HG03354 (cell line): ENCODE measurements at regions not wholly inside any gene's neighbourhood (a gene's known extent, or its start where the extent isn't known, plus 50 kb on each side); places are given as distances from the start of the nearest gene placed in this dataset.

Experiments
- ATAC-seq: cut with Tn5 transposase; IDR thresholded peaks from one replicate; pipeline ENCODE4 v1.9.1; 2021; ENCODE audit warnings: mild to moderate bottlenecking; ENCODE audit not compliant: unreplicated experiment, poor library complexity, severe bottlenecking

- ATAC-seq: no peak
These were observed 216.9 kb upstream of the RAB6C start for GRCh38 chr2:129762386-129763189.

DNA sequence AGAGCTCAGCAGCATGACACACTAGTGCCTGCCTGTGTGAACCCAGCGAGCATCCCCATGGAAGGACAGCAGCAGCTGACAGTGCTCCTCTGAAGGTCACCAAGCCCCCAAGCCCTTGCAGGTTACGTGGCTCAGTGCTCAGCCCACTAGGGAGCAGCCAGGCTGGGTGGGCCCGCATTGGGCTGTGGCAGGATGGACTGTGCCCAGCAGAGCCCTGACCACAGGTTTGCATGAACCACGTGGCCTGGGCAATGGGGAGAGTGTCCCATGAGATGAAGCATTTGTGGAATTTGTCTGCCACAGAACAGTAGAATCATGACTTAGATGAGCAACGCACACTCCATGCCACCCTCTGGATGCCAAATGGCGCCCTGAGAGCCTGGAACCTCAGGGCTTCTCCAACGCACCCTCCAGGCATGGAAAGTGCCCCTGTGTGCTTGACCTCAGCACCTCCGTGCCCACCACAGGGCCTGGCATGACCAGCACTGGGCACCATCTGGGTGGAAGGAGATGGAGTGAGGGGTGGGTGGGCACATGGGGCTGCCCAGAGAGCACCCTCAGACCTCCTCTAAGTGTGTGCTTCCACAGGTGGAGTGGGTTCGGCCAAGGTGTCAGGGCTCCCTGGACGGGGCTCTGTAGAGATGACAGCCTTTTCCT is 216.1 kb upstream of the RAB6C start:
- no peak for ATAC-seq

DNA sequence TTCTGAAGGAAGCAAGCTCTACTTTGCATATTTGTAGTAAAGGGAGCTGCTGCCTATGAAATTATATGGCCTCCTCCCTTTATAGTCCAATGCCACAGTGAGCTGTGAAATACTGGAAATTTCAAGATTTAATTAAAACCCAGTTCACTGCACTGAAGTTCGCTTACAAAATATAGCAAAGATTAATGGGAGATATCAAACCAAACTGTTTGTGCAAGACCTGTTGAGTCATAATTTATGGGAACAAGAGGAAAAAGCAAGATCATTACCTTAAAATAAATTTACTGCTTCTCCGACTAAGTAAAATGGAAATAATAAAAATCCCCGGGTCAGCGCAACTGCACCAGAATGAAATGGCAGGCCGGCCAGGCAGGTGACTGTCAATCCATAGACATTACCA is 215.5 kb upstream of the RAB6C start:
- ATAC-seq: no peak

DNA sequence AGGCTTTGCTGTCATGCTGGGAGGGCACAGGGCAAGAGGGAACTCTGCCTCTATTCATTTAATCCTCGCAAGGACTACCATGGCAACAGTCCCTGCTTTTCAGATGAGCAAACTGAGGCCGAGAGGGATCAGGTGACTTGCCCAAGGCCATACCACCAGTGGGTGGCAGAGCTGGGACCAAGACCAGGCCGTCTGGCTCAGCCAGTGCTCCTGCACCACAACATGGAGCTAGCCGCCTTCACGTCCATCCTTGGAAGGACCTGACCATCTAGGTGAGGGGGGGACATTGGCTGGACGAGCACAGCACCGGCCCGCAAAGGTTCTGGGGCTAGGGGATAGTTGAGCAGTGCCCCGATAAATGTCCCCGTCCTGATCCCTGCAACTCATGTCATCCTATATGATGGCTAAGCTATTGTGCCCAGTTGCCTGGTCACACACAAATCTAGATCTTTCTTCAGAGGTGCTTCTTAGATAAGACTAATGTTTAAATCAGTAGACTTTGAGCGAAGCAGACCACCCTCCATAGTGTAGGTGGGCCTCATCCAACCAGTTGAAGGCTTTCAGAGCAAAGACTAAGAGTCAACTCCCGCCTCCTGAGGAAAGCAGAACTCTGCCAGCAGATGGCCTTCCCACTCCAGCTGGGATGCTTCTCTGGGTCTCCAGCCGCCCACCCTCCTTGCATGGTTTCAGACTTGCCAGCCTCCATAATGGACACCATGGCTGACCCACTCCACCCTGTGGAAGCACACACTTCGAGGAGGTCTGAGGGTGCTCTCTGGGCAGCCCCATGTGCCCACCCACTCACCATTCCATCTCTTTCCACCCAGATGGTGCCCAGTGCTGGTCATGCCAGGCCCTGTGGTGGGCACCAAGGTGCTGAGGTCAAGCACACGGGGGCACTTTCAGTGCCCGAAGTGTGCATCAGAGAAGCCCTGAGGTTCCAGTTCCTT is 214.8 kb upstream of the RAB6C start:
- ATAC-seq: no peak

- no peak for ATAC-seq
These were observed 214.2 kb upstream of the RAB6C start for GRCh38 chr2:129765326-129765677.

GRCh38 chr2:129765678-129766351 is 213.7 kb upstream of the RAB6C start:
- ATAC-seq: no peak

DNA sequence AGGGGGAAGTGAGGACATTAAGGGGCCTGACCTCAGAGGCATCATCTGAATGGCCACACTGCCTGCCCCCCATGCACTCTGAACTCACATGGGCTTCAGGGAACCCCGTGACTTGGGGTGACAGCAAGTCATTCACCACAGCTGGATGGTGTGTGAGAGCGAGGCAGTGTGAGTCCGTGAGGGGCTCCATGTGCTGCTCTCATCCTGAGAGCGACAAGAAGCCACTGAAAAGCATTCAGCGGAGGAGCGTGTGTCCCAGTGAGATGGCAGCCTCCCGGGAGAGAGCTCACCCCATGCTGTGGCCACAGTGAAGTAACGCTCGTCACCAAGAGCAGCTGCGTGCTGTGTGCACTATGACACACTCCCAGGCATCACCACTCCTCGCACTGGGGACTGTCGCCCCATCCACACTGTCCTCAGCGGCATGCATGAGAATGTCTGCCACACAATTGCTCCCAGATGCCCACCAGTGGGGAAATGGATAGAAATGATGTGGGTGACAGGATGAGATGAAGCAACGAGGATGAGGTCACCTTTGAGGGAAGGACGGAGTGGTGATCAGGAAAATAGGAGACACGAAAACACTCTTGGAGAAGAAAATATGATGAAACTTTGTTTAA is 213.0 kb upstream of the RAB6C start:
- no peak for ATAC-seq

GRCh38 chr2:129767346-129768035 is 212.0 kb upstream of the RAB6C start:
- ATAC-seq: no peak

GRCh38 chr2:129768036-129768386 is 211.5 kb upstream of the RAB6C start:
- no peak for ATAC-seq

GRCh38 chr2:129768485-129769184 is 210.8 kb upstream of the RAB6C start:
- no peak for ATAC-seq

DNA sequence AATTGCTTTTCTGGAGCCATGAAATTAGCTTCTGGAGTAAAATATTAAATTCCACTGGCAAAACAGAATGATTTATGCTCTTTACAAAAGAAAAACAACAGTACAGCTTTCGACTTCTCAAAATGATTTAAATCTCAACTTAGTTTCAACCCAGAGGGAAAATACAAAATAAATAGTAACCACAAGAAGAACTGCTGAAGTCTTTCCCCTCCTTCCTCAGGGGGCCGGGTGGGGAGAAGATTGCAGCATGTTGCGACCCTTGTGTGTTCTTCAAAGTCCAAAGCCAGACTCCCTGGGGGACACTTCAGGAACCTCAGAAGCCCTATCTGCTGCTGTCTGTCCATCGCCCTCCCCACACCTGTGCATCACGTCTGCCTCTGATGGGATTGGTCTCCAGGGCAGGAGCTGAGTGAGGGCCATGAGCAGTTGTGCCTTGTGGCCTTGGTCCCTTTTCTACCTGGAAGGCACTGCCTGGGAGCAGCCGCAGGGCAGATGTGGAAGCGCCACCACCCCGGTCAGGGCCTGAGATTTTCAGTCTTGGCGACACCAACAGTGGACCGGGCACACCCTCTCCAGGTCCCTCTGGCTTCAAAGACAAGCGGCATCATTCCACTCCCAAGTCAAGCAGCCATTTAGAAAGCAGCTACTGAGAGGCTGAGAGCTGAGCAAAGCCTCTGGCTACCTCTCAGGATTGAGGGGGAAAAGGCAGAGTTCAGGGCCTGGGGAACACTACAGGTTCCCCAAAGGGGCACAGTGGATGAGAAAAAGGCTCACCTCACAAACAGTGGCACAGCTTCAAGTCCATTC is 210.1 kb upstream of the RAB6C start:
- ATAC-seq: no peak

DNA sequence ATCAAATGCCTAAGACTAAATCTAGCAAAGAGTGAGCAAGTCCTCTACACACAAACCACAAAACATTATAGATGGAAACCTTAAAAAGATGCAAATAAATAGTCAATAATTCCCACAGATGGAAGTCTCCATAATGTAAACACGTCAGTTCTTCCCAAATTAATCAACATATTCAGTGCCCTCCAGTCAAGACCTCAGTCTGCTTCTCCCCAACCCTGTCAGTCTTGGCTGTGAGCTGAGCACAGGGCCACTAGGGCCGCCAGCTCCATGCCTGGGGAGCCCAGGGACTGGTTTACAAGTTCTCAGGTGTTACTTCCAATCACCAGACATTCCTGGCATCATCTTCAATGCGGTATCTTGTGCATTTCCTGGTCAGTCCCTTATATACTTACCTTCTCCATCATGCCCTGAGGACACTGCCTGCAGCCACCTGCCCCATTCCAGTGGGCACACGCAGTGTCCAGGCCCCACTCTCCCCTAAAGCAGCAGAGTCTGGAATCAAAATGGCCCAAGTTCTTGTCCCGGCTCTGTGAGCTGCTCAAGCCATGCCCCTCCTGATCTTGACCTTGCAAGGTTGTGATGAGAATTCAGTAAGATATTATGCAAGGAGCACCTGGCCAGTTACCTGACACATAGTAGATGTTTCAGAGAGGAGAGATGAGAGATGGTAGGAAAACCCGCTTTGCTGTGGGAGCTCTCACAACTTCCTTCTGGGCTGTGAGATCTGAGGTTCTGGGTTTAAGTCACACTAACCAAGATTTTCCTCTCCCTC is 207.9 kb upstream of the RAB6C start:
- ATAC-seq: no peak

DNA sequence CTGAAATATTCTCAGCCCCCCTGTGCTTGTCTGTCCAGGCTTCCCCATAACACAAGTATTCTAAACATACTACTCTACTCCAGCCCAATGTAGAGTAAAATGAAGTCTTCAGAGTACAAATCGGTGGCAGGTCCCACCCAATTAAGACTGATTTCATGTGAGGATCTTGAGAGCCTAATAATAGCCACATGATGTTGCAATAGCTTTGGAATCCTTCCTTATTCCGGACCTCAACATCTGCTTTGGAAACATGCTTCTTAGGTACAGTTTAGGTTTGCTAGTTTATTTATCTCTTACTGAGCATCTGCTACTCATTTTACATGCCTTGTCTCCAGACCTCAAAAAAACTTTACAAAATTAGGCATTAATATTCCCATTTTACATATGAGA is 207.3 kb upstream of the RAB6C start:
- no peak for ATAC-seq

- no peak for ATAC-seq
These were observed 203.4 kb upstream of the RAB6C start for GRCh38 chr2:129775952-129776653.

DNA sequence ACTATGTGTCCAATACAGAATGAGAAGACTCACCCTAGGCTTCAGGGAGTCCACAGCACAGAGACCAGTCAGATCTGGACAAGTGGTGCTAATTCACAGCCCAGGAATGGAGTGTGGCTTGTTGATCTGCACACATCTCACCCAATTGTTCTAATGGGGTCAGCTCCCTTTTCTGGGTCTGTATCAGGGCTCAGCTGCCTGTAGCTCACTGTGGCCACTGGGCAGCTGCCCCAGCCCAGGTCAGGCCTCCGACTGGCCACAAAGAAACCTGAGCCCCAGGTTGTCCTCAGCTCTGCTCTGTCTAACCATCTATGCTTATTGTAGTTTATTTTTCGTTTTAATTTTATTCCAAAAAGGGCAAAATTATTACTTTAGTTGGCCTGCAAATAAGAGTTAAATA is 202.3 kb upstream of the RAB6C start:
- no peak for ATAC-seq

GRCh38 chr2:129777762-129778583 is 201.5 kb upstream of the RAB6C start:
- ATAC-seq: no peak
